ENCODE measurements at regions not wholly inside any gene's neighbourhood (a gene's known extent, or its start where the extent isn't known, plus 50 kb on each side); places are given as distances from the start of the nearest gene placed in this dataset.
A peak's percentile ranks its signal among the peaks of the same experiment; 100 is the strongest.

DNA sequence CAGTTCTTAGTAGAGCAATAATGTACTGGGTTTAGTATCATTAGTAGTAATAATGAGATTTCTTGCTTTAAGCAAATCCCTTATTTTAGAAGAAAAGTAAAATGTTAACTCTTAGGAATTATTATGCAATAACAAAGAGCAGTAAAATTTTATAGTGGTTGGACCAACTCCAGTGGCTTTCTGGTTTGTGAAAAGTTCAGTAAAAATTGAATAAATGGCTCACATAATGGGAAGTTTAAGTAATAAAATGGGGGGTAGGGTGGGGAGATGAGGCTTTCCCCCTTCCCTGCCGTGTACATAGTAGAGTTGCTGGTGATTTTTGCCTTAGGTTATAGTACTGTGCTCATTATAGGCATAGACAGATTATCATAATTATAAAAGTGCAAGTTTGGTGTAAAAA lies 250.5 kb upstream of the ATP2B1 start:
- Mint-ChIP-seq H3K4me1 (ENCODE audit: low read depth) (peaks cover 14% of the 10 kb centered on the region), H3K4me3 (no peak overlapping the region), H3K27ac (no peak overlapping the region), H3K27me3 (no peaks in the 10 kb centered on the region), H3K36me3 (no peaks in the 10 kb centered on the region), H3K9me3 (no peaks in the 10 kb centered on the region)
- no peak for DNase-seq
- ChIA-PET POLR2A (interaction anchor here (1.1 kb wide), 1 partner anchor 11 kb away, joined by 4 read pairs; no protein-coding TSS in a partner anchor), CTCF (interaction anchor here (0.7 to 1.3 kb wide), 2 partner anchors 8 to 484 kb away, joined by 3 to 4 read pairs; no protein-coding TSS in a partner anchor)
- intact Hi-C loops (cut with micrococcal nuclease), result no loop called here

DNA sequence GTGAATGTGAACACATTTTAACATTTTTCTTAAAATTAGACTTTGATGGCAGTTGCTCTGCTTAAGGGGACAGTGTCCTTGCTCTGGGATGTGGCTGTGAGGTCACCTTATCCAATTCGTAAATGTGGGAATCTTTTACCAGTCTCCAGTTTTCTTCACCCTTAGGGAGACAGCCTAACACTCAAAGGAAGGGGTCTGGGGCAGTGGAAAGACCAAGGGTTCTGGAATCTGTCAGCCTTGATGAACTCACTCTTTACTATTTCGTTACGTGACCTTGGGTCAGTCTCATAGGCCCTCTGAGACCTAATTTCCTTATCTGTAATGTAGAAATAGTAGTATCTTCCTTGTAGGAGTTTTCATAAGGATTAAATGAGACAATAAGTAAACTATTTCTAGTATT lies 245.6 kb upstream of the ATP2B1 start:
- DNase-seq, result no peak
- Mint-ChIP-seq H3K4me1 (ENCODE audit: low read depth) (peaks cover 26% of the 10 kb centered on the region), H3K4me3 (no peak overlapping the region), H3K9me3 (no peaks in the 10 kb centered on the region), H3K36me3 (no peaks in the 10 kb centered on the region), H3K27ac (no peak overlapping the region), H3K27me3 (no peaks in the 10 kb centered on the region)
- intact Hi-C loops (cut with micrococcal nuclease), result loop anchor here (5.0 kb wide), 1 partner anchor 123 kb away; no protein-coding TSS in a partner anchor
- ChIA-PET CTCF (no interaction called here), POLR2A (no interaction called here)

DNA sequence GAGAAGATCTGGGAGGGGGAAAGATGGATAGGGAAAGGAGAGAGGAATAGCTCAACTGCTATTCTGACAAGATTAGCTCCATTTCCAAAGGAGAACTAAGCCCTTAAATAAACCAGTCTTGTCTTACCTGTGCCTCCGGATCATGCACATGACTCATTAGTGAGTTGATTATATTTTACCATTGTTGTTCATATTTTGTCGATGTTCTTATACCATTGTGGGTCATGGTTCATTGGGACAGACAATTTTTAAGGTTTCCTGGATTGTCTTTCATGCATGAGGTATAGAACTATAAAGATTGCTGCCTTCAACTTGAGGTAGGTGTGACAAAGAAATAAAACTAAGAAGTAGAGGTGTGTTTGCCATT lies 243.0 kb upstream of the ATP2B1 start:
- no peak overlapping the region for H3K27ac Mint-ChIP-seq
- intact Hi-C loops (cut with micrococcal nuclease), result loop anchor here (2.0 to 5.0 kb wide), 2 partner anchors 71 to 126 kb away; no protein-coding TSS in a partner anchor
- H3K36me3 Mint-ChIP-seq, result no peaks in the 10 kb centered on the region
- H3K27me3 Mint-ChIP-seq, result no peaks in the 10 kb centered on the region
- peaks cover 45% of the 10 kb centered on the region for H3K4me1 Mint-ChIP-seq (ENCODE audit: low read depth)
- ChIA-PET POLR2A (no interaction called here), CTCF (interaction anchor here (1.2 kb wide), 1 partner anchor 8 kb away, joined by 4 read pairs; no protein-coding TSS in a partner anchor)
- H3K9me3 Mint-ChIP-seq, result no peaks in the 10 kb centered on the region
- H3K4me3 Mint-ChIP-seq, result no peak overlapping the region
- no peak for DNase-seq

DNA sequence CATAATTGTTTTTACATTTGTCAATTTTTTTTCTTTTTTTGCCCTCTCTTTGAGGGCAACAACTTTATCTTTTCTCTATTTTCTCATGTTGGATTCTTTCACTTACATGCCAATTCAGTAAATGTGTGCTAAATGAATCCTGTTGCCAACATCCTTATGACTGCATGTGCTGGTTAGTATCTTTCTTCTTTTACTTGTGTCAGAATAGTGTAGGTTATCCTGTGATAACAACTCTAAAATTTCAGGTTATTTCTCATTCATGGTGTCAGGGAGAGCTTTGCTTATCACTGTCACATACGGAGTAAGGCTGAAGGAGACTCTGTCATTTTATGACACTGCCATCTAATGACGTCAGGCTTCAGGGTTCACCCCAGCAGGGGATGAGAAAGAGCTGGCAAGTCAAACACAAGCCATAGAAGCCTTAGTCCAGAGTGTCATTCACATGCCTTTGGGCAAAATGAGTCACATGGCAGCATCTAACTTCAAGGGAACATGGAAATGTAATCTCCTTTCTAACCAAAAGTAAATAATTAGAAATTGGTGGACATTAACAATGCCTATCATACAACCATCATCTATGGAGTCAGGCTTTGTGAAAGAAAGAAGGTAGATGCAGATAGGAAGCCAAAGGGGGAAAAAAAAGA lies 242.5 kb upstream of the ATP2B1 start:
- no peaks in the 10 kb centered on the region for H3K36me3 Mint-ChIP-seq
- ChIA-PET POLR2A (interaction anchor here (1.7 kb wide), 1 partner anchor 242 kb away, joined by 5 read pairs; the partner anchor contains the start of gene ATP2B1), CTCF (interaction anchor here (1.2 kb wide), 1 partner anchor 9 kb away, joined by 4 read pairs; no protein-coding TSS in a partner anchor)
- H3K9me3 Mint-ChIP-seq, result no peaks in the 10 kb centered on the region
- H3K4me3 Mint-ChIP-seq, result no peak overlapping the region
- no peaks in the 10 kb centered on the region for H3K27me3 Mint-ChIP-seq
- H3K4me1 Mint-ChIP-seq (ENCODE audit: low read depth), result peaks cover 45% of the 10 kb centered on the region
- H3K27ac Mint-ChIP-seq, result peak overlapping the region; percentile 16
- intact Hi-C loops (cut with micrococcal nuclease), result loop anchor here (2.0 to 5.0 kb wide), 2 partner anchors 70 to 126 kb away; no protein-coding TSS in a partner anchor
- peak; percentile 44 for DNase-seq

DNA sequence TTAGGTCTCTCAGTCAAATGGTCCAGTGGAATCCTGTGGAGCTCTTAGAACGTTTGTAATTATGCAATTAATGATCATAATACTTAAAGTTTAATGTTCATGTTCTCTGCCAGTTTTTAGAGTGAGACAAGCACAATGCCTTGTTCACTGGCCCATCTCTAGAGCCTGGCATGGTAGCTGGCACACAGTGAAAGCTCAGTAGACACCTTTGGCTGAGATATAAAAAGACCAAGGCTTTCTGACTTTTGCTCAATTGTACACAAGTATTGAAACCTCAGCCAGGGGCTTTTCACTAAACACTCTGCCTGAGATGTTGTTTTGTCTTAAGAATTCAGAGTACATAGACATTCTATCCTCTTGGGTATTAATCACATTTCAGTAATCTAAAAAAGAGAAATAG lies 241.8 kb upstream of the ATP2B1 start:
- no peak for DNase-seq
- ChIA-PET CTCF (interaction anchor here (1.0 to 1.2 kb wide), 2 partner anchors 10 to 241 kb away, joined by 3 to 4 read pairs; no protein-coding TSS in a partner anchor), POLR2A (interaction anchor here (1.0 to 1.8 kb wide), 3 partner anchors 10 to 242 kb away, joined by 3 to 5 read pairs (median 4); partner anchors contain the start of gene ATP2B1)
- H3K27ac Mint-ChIP-seq, result no peak overlapping the region
- peaks cover 48% of the 10 kb centered on the region for H3K4me1 Mint-ChIP-seq (ENCODE audit: low read depth)
- intact Hi-C loops (cut with micrococcal nuclease), result loop anchor here (1.0 to 5.0 kb wide), 6 partner anchors 10 to 194 kb away; no protein-coding TSS in a partner anchor
- no peaks in the 10 kb centered on the region for H3K27me3 Mint-ChIP-seq
- H3K36me3 Mint-ChIP-seq, result no peaks in the 10 kb centered on the region
- H3K9me3 Mint-ChIP-seq, result no peaks in the 10 kb centered on the region
- H3K4me3 Mint-ChIP-seq, result no peak overlapping the region

DNA sequence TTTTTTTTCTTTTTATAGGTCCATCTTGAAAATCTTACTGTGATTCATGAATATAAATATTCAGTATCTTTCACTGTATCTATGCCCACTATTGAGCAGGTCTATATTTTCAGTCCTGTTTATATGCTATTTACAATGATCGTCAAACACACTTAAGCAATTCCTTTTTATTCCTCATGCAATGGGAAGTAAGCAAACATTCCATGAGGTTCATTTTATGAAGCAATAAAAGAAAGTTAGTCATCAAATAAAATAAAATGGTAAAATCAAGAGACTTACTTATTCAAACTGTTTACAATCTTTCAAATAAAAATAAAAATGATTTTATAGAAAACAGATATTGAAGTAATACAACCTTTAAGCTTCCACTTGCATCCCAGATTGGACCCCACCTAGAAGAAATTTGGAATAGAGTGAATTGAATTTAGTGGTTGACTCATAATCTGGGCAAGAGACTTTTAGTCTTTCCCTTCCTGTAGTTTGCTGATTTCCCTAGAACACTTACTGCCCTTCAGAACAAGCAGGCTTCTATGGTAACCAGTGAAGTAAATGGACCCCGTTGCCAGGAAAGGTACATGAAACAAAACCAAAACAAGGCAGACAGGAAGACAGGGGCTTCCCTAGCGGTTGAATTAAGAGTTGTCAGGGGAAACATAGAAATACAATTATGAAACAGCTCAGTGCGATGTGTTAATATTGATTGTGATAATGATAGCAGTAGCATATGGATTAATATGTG lies 241.0 kb upstream of the ATP2B1 start:
- peaks cover 51% of the 10 kb centered on the region for H3K4me1 Mint-ChIP-seq (ENCODE audit: low read depth)
- ChIA-PET POLR2A (interaction anchor here (1.0 to 1.8 kb wide), 3 partner anchors 10 to 241 kb away, joined by 3 to 5 read pairs (median 4); partner anchors contain the start of gene ATP2B1), CTCF (interaction anchor here (1.0 kb wide), 1 partner anchor 240 kb away, joined by 3 read pairs; no protein-coding TSS in a partner anchor)
- H3K36me3 Mint-ChIP-seq, result no peaks in the 10 kb centered on the region
- intact Hi-C loops (cut with micrococcal nuclease), result loop anchor here (1.0 to 10.0 kb wide), 9 partner anchors 11 to 595 kb away; partner anchors contain the start of genes ATP2B1 and DUSP6
- no peaks in the 10 kb centered on the region for H3K27me3 Mint-ChIP-seq
- H3K4me3 Mint-ChIP-seq, result peak overlapping the region; percentile 4
- H3K27ac Mint-ChIP-seq, result peak overlapping the region; percentile 26
- DNase-seq, result peak; percentile 60
- H3K9me3 Mint-ChIP-seq, result no peaks in the 10 kb centered on the region

DNA sequence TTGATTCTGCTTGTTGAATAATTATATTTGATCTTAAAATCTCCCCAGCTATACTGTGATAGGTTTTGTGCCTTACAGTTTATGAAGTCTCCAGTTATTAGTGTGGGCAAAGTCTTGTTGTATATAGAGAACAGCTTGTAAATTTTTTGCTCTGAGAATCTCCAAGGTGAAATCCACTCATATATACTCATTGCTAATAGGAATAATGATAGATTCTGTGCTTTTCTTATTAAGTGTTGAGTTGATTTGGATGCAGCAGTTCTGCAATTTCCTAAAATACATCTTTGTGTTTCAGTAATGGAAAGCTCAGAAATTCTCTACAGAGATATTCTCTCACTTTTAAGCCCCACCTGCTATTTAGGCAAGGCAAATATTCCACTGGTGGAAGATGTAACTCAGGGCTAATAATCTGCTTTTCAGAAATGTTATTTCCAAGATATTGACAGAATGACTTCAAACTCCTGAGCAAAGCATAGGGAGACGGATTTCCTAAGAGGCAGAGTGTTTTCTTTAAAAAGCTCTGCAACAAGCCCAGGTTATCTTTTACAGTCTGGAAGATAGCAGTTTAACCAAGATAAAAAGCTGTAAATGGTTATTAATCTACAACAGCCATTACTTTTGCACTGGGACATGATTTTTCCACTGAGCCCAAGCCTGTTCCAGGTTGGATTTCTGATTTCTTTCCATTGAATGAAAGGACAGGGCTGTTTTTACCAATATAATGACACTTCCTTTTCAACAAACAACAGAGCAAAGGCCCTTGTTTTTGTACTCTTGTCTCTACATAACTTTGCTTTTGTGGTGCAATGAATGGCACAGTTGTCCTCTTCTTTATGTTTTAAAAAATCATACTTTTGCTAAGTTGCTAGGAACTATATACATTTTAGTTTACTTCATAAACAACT lies 239.9 kb upstream of the ATP2B1 start:
- intact Hi-C loops (cut with micrococcal nuclease), result loop anchor here (1.0 to 10.0 kb wide), 5 partner anchors 12 to 594 kb away; partner anchors contain the start of genes ATP2B1 and DUSP6
- POLR2A ChIA-PET, result interaction anchor here (1.2 to 1.8 kb wide), 2 partner anchors 11 to 12 kb away, joined by 3 to 4 read pairs; no protein-coding TSS in a partner anchor
- no peaks in the 10 kb centered on the region for H3K9me3 Mint-ChIP-seq
- CTCF ChIA-PET, result interaction anchor here (0.7 kb wide), 1 partner anchor 404 kb away, joined by 3 read pairs; no protein-coding TSS in a partner anchor
- H3K36me3 Mint-ChIP-seq, result no peaks in the 10 kb centered on the region
- H3K4me3 Mint-ChIP-seq, result no peak overlapping the region
- H3K4me1 Mint-ChIP-seq (ENCODE audit: low read depth), result peaks cover 54% of the 10 kb centered on the region
- H3K27me3 Mint-ChIP-seq, result no peaks in the 10 kb centered on the region
- H3K27ac Mint-ChIP-seq, result peak overlapping the region; percentile 58
- DNase-seq, result no peak

DNA sequence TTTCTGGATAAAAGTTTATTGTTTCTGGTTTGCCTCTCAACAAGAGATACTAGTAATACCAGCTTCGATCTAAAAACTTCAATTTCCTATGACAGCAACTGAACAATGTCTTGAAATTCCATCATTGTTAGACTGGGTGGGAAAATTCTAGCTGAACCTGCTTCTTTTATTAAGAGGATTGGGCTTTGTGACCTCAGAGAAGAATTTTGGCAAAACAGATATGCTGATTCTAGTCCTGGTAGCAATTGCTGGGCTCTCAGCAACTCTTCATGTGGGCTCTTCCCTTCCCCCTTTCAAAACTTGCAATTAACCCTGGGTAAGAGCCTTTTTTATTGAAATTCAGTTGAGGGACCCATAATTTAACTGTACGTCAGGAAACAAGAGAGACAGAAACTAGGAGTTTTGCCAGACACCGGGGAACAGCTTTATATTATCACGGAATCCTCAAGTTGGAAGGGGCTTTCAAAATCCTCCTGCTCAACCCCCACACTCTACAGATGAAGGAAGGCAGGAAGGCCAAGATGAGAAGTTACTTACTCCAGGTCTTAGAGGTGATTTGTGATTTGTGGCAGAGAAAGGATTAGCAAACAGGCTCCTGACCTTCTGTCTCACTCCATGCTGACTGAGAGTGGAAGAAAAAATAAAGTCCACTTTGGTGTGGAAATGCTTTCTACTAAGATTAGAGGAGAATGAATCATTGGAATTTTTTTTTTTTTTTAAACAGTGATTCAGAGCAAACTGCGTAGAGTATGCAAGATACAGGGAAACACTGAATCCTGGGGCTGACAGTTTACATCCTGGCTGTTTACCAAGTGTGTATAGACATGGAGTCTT lies 239.0 kb upstream of the ATP2B1 start:
- no peaks in the 10 kb centered on the region for H3K9me3 Mint-ChIP-seq
- H3K36me3 Mint-ChIP-seq, result no peaks in the 10 kb centered on the region
- H3K27ac Mint-ChIP-seq, result peak overlapping the region; percentile 58
- intact Hi-C loops (cut with micrococcal nuclease), result loop anchor here (1.0 to 10.0 kb wide), 5 partner anchors 11 to 593 kb away; partner anchors contain the start of genes ATP2B1 and DUSP6
- no peak for DNase-seq
- H3K4me3 Mint-ChIP-seq, result no peak overlapping the region
- H3K4me1 Mint-ChIP-seq (ENCODE audit: low read depth), result peaks cover 60% of the 10 kb centered on the region
- ChIA-PET CTCF (interaction anchor here (0.7 kb wide), 1 partner anchor 403 kb away, joined by 3 read pairs; no protein-coding TSS in a partner anchor), POLR2A (interaction anchor here (1.2 kb wide), 1 partner anchor 12 kb away, joined by 4 read pairs; no protein-coding TSS in a partner anchor)
- H3K27me3 Mint-ChIP-seq, result no peaks in the 10 kb centered on the region

DNA sequence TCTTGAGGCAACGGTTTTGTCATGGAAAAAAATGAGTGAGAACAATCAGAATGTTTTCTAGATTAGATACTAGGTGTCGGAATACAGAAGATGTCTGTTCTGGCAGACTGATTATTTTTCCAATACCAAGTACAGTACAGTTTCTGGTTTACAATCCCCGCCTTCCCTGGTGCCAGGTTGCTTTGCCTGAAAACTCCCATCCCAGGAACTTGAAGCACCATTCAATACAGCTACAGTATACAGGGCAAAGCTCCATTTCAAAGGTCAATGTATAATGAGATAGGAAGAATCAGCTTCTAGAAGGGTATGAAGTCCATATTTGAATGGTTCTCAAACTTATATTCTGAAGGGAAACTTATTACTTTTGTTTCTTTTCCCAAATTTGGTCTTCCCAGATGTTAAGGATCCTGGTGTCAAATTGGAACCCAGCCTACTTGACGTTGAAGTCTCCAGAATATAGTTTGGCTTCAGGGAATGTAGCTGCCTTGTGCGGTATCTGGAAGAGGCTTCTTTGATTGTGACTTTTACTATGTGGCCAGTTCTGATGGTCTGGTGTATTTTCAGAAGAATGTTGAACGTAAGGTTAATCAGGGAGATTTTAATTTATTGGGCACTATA lies 238.0 kb upstream of the ATP2B1 start:
- Mint-ChIP-seq H3K27ac (no peak overlapping the region), H3K36me3 (no peaks in the 10 kb centered on the region), H3K4me1 (ENCODE audit: low read depth) (peaks cover 62% of the 10 kb centered on the region), H3K9me3 (no peaks in the 10 kb centered on the region), H3K27me3 (no peaks in the 10 kb centered on the region), H3K4me3 (no peak overlapping the region)
- CTCF ChIA-PET, result no interaction called here
- intact Hi-C loops (cut with micrococcal nuclease), result loop anchor here (5.0 to 10.0 kb wide), 2 partner anchors 96 to 592 kb away; partner anchors contain the start of gene DUSP6
- POLR2A ChIA-PET, result no interaction called here
- DNase-seq, result no peak

DNA sequence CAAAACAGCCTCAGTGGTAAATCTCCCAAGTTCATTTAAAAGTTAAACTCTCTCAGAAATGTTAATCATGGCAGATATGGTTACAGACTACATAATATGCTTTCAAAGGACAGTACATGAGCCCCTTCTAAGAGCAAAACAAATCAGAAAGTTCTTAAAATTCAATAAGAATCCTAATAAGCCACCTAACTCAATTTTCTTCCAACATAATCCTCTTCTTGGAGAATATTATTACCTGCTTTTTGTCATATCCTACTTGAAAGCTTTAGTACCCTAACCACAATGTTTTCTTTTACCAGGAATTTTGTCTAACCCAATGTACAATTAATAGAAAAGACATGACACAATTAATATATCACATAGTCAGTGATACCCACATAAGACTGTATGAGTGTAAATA lies 236.5 kb upstream of the ATP2B1 start:
- ChIA-PET CTCF (no interaction called here), POLR2A (no interaction called here)
- no peak overlapping the region for H3K4me3 Mint-ChIP-seq
- no peaks in the 10 kb centered on the region for H3K36me3 Mint-ChIP-seq
- no peak for DNase-seq
- intact Hi-C loops (cut with micrococcal nuclease), result loop anchor here (5.0 to 10.0 kb wide), 2 partner anchors 97 to 590 kb away; partner anchors contain the start of gene DUSP6
- no peak overlapping the region for H3K27ac Mint-ChIP-seq
- H3K27me3 Mint-ChIP-seq, result no peaks in the 10 kb centered on the region
- no peaks in the 10 kb centered on the region for H3K9me3 Mint-ChIP-seq
- peaks cover 50% of the 10 kb centered on the region for H3K4me1 Mint-ChIP-seq (ENCODE audit: low read depth)

All from activated CD4-positive, alpha-beta memory T cell treated with anti-CD3 and anti-CD28 coated beads for 36 hours (primary cell).